Bone marrow (tissue), 2 donors: ENCODE measurements at regions not wholly inside any gene's neighbourhood (a gene's known extent, or its start where the extent isn't known, plus 50 kb on each side); places are given as distances from the start of the nearest gene placed in this dataset.
"Not testable (repeated sequence)": the region's sequence is repeated elsewhere in the genome, so short reads cannot be mapped to it uniquely, and the experiment has no call there.

Experiments used
- DNase-seq, 2 donors: peaks; one replicate each; lab custom pipeline; 2025; lab: John Stamatoyannopoulos, UW

DNA sequence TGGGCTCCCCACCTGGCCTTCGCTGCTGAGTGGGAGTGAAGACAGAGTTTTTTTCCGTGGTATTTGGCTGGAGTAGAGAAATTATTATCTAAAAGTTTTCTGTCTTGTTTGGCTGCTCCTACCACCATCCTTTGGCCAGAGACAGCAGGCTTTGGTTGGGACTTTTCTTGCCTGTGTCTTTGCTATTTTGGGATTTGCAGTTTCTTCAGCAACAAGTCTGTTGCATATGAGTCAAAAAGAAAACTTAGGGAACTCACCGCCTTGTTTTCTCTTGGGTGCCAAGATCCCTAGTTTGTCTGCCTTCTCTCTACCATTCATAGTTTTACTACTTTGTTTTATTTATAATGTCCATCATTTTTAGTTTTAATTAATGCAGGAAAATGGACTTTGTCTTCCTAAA, 683.8 kb downstream of the DOK5 start:
- no peak for DNase-seq

DNA sequence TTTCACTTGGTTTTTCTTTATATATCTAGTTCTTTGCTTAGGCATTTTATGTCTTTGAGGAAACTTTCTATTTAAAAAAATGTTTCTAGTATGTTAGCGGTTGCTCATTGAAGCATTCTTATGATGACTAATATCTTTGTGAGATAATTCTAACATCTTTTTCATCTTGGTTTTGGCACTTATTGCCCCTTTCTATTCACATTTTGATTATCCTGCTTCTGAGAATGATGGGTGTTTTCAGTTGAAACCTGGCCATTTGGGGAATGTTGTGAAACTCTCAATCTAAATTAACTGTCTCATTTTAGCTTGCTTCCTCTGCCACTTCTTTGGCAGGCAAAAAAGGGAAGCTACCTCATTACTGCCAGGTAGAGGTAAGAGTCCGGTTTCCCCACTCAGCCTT, 683.1 kb downstream of the DOK5 start:
- DNase-seq = no peak

DNA sequence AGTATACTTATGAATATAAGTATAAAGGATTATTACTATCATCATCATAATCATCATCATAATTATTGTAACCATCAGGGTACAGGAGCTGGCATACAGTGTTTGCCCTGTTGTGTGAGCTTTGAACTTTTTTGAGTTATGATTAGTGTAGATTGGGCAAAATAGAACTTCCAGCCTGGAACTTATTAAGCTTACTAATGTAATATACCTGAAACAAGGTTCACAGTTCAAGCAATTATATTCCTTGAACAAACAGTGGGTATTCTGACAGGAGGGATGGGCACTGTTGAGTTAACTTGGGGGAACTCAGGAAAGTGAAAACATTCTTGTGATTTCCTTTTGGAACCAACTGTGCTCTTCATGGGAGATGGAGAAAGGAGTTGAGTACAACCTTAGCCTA, 680.0 kb downstream of the DOK5 start:
- DNase-seq = no peak

DNA sequence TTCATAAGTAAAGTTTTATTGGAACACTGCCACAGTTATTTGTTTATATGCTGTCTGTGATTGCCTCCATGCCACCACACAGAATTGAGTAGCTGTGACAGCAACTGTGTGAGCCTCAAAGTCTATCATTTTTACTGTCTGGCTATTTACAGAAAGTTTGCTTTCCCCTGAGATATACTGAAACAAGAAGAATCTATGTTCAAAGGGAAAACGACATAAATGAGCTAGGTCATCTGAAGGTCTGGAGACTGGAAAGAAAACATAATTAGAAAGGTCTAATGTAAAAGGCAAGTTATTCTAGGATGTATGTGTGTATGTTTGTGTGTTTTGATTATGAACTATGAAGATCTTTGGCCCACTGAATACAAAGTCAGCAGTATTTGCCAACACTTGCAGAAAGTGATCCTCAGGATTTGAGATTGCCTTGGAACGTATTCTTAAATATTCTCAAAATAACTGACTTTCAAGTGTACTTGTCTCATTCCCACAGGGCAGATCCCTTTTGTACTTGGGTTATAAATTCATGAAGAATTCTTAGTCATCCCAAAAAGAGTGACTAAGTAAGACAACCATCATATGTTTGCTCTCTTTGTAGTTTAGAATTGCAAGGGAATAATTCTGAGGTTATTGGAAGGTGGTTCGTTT, 677.7 kb downstream of the DOK5 start:
- DNase-seq = no peak

DNA sequence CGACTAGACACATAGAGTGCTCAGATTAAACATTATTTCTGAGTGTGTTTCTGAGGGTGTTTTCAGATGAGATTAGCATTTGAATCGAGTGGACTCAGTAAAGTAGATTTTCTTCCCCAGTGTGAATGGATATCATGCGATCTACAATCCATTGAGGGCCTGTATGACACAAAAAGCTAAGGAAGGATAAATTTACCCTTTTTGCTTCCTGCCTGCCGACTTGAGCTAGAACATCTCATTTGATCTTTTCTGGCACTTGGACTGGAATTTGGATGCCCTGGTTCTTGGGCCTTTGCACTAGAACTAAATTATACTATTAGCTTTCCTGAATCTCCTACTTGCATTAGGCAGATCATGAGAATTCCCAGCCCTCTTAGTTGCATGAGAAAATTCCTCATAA, 675.8 kb downstream of the DOK5 start:
- no peak for DNase-seq

DNA sequence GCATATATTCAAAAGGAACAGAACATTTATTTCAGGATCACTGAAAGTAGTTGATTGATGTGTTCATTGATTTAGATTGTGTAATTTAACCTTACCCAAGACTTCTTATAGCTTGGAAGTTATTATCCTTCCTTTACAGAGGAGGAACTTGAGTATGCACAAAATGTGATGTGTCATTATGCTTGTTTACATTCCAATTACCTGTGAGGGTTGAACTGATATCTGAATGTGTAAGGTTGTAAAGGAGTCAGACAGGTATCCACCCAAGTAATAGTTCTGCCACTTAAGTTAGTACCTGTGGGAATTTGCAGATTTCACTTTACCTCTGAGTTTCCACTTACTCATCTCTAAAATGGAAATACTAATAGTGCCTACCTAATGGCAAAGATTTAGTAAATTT, 668.2 kb downstream of the DOK5 start:
- no peak for DNase-seq

DNA sequence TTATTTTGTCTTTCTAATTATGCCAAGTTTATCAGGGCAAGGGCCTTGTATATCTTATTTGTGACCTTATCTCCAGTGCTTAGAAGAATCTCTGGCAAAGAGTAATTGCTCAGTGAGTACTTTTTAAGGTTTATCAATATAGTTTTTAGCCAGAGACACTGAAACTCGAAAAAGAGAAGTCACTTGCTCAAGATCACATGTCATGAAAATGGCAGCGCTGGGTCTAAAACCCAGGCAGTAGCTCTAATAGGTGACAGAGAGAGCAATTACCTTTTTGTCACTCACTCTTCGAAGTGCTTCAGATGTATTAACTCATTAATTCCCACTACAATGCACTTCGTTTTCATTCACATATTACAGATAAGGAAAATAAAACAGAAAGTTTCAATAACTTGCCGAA, 667.5 kb downstream of the DOK5 start:
- no peak for DNase-seq

DNA sequence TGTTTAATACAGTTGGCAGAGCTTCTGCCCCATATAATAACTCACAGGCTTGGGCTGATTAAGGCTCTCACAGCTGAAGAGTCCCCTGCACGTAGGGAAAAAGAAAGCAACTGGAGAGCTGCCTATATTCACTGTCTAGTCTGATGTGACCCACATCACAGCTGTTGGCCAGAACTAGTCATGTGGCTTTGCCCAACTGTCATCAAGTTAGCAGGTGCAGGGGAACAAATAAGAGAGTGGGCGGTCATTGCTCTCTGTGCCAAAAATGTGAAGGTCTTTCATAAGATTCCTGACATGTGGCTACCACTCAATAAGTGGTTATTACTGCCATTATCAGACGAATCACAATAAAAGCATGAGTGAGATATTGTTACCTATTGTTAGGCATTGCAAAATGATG, 665.2 kb downstream of the DOK5 start:
- DNase-seq = no peak

DNA sequence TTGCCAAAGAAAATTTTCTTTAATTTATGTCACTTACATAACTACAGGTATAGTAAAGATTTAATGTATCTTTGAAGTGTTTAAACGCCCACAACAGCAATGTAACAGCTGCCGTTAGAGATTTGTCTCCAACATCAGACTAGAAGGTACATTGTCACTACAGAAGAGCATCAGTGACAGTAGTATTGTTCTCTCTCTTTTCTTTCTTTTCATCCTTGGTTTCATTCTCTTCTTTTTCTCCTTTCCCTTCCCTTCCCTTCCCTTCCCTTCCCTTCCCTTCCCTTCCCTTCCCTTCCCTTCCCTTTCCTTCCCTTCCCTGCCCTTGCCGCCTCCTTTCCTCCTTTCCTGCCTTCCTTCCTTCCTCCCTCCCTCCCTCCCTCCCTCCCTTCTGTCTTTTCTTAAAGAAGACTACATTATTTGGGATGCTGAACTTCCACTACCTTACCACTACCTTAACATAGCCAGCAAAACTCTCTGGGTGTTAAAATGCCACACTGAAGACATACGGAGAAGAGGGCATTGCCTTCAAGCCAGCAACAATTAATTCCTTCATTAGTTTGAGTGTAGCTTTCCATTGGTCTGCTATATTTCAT, 663.9 kb downstream of the DOK5 start:
- DNase-seq = no peak

DNA sequence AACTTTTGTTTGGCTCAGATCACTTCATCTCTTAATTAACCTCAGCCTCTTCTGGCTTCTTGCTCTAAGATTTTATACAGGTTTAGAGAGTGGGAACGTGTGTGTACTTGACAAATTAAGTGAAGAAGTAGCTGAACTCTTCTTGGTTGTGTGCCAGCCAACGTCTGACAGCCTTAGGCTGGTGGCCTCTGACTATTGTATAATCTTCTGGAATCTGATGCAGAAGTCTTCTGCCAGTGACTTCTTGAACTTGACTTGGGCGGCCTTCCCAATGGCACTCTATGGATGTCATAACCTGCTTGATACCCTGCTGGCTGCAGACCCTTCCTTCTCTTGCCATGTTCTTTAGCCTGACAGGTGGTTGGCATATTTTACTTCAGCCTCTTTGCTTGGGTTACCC, 660.5 kb downstream of the DOK5 start:
- DNase-seq = no peak

DNA sequence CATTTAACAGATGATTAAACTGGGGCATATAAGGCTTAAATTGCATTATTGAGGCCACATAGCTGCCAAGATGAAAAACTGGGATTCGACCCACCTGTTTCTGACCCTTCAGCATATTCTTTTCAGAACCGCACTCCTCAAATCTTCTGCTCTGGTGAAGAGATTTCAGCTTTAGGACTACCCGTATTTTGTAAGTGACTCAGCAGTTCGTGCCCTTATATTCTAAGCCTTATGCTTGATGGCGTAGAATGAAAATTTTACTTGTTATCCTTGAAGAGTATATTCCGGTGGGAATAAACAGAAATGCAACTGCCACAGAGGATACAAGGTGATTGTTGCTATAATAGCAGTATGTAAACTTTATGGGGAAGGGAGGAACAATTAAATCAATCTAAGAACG, 657.1 kb downstream of the DOK5 start:
- DNase-seq = no peak

DNA sequence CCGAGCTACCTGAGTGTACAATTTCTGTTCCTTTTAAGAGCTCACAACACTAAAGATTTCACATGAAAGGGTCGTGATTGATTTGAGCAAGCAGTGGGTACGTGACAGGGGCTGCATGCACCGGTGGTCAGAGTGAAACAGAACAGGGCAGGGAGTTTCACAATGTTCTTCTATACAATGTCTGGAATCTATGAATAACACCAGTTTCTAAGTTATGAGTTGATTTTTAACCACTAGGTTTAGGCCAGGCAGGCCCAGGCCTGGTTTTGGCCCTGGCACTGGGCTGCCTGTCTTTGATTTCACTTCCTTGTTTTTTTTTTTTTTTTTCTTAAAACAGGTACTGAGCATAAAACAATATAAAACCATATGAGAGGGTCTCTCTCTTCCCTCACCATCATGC, 642.2 kb downstream of the DOK5 start:
- DNase-seq = not testable (repeated sequence)

DNA sequence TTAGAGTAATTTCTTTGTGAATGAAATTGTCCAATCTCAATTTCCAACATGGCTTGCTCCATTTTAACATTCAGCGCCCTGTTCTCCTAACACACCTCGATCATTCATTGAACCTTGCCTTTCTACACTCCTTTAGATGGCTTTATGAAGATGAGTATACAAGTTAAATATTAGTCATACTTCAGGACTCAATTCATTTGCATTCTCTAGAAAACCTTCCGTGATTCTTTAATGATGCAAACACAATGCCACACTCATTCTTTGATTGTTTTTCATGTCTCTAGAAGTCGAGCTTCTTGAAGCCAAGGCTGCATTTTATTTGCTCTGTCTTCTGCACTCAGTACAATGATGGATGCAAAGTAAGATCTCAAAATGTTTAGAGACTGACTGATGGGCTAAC, 641.2 kb downstream of the DOK5 start:
- no peak for DNase-seq

DNA sequence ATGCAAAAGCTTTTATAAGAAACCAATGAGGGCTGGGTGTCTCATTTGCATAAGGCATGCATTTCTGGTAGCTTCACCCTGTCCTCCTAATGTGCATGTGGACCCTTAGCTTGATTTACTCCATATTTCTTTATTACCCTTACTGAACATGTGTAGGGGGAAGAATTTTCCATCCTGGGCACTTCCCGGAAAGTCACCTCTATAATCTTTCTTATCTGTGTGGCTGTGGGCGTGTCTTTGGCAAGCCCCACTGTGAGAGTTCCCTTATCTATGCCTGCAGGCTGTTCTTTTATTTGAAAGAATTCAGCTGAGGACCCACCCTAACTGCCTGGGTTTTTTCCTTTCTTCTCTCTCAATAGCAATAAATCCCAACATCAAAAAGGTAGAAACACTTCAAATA, 627.8 kb downstream of the DOK5 start:
- no peak for DNase-seq

DNA sequence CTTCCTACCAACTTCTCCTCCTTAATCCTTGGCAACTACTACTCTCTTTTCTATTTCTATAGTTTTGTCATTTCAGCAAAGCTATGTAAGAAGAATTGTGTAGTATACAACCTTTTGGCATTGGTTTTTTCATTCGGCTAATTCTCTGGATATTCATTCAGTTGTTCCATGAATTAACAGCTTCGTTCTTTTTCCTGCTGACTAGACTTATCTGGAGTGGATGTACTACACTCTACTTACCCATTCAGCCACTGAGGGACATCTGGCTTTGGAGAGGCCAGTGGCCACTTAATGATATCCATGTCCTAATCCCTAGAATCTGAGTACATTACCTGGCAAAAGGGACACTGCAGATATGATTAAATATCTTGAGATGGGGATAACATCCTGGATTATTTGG, 623.9 kb downstream of the DOK5 start:
- DNase-seq = no peak

DNA sequence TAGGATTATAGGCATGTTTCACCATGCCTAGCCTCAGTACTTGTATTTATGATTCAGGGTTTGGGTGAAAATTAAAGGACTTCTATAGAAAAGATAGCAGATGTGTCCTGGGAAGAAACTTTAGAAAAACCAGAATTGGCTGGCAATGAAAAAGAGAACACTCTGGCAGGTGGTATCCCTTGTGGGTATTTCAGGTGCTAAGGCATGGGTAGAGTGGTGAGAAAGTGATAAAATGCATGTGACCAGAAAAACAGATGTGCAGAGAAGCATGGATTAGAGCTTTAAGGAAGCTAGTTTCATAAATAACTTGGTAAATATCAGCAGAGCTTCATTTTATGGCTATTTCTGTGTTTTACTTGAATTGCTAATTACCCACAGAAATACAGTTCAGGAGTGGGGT, 622.2 kb downstream of the DOK5 start:
- DNase-seq = no peak

DNA sequence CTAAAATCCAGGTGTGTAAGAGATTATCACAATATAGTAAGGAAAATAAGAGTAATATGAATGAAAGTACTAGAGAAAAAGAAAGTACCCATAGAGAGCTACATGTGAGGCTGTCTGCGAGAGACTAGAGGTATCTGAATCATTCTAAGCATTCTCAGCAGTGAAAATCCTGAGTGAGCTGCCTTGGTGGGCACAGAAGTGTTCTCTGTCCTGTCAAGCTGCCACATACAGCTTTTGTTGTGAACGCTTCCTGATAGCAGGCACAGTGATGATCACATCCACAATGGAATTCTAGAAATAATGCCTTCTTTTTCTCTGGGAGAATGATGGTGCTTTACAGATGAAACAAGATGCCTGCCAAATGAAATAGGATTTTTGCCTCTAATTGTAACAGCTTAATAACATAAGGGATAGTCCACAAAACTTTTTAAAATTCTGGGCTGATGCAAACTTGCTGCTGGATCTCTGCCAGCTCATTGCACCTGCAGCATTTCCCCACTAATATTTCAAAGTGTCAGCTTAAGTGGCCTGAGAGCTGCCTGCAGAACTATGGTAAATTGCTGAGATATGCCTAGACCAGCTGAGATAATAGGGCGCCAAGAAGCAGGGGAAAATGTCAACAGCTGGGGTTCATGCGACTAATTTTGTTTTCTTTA, 620.5 kb downstream of the DOK5 start:
- DNase-seq = no peak

DNA sequence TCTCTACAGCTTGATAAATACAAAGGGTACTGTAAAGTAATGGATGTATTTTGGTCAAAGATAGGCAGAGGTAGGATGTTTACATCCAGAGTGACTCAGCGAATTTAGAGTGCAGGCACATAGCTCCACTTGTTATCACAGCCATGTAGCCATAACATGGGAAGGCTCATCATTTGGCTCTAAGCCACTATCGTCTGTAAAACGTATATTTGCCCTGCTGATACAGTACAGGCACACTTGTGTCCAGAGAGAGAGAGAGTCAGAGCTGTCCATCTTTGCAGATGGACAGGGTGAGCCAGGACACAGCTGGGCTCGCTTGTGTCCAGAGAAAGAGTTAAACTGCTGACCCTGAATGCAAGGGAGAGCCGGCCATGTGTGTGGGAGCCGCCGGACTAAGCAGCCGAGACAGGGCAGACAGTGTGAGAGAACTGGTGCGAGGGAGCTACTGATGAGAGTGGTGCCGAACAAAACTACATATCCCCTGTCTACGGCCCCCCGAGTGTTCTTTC, 619.0 kb downstream of the DOK5 start:
- DNase-seq = no peak

DNA sequence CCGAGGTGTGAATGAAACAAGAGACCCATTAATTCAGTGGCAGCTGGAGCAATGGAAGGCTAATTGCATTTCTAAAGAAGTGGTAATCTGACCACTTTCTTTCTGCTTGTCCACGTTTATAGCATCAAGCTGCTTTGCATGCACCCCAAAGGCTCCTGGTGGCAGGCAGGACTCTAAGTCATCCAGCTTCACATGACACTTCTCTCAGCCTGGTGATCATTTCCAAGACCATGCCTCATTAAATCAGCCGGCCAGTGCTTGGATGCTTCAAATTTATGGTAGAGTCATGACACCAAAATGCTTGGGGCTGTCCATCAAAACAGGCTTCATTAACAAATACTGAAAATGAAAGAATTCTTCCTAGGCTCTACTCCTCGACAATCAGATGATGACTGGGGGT, 614.9 kb downstream of the DOK5 start:
- no peak for DNase-seq

DNA sequence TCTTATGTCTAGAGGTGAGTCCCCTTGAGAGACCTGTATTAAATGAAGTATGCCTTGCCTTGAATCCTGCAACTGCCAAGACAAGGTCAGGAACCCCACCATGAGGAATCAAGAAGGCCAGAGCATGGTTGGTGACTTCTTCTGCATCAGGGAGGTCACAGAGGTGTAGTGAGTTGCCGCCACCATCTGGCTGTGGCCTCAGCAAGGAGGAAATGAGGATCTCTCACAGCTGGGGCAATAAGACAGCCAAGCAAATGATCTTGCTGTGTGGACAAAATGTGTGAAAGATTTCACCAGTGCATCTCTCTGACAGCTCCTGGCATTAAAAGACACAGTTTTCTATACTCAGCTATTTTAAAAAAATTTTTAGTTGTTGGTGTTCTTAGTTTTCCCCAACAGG, 611.0 kb downstream of the DOK5 start:
- no peak for DNase-seq

DNA sequence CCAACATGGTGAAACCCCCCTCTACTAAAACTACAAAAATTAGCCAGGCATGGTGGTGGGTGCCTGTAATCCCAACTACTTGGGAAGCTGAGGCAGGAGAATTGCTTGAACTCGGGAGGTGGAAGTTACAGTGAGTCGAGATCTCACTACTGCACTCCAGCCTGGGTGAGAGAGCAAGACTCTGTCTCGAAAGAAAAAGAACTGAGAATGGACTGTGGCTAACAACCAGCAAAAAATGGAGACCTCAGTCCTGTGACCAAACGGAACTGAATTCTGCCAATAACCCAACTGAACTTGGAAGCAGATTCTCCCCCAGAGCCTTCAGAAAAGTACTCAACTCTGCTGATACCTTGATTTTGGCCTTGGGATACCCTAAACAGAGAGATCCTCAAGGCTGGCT, 604.5 kb downstream of the DOK5 start:
- DNase-seq = no peak

DNA sequence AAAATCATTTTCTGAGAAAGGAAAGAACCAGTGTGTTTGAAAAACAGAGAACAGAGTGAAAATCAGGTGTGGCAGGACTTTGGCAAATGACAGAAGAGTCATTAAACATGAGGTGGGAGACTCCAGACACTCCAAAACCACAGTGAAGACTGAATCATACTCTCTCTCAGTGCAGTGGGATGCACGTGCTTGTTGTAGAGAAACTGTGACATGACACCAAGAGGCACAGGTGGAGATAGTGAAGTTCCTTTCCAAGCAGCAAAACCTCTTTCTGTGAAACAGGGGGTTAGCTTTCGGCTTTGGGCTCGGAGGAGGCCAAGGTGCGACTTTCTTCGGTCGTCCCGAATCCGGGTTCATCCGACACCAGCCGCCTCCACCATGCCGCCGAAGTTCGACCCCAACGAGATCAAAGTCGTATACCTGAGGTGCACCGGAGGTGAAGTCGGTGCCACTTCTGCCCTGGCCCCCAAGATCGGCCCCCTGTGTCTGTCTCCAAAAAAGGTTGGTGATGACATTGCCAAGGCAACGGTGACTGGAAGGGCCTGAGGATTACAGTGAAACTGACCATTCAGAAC, 599.0 kb downstream of the DOK5 start:
- DNase-seq = not testable (repeated sequence)

DNA sequence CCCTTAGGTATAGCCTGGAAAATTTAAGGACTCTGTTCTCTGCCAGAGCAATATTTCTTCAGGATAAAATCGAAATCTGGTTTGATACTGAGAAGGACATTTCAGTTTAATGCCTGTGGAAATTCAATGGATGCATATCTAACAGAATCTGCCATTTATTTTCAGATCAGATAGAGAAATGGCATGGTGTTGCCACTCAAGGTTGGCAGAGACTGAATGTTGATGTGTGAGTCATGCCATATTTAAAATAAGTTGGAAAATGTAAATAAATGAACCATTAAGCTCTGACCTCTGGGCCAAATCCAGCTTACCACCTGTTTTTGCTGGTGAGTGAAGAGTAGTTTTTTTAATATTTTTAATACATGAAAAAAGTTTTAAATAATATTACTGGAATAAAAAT, 594.6 kb downstream of the DOK5 start:
- DNase-seq = no peak
